Natural killer cell (primary cell): ENCODE measurements at regions not wholly inside any gene's neighbourhood (a gene's known extent, or its start where the extent isn't known, plus 50 kb on each side); places are given as distances from the start of the nearest gene placed in this dataset.

Experiments used
- ATAC-seq, 3 donors: fragments of 150-1000 bp in 2 of 3; fragments of 200-7000 bp in 1 of 3; cut with Tn5 transposase; 1 replicate in 1 of 3; 2 replicates in 2 of 3; pipeline ENCODE4 v1.10.0; 2021; ENCODE audit warnings: mild to moderate bottlenecking in 2 of 3, moderate library complexity in 2 of 3
- DNase-seq, 2 donors: peaks; one replicate each; pipeline versions ENCODE4 v3.0.0 to v3.0.0-alpha.2; 2013 to 2021; ENCODE audit warnings: mixed read lengths in 1 of 2
- H3K27ac ChIP-seq: one replicate; pipeline ENCODE4 v1.5.1; 2013; ENCODE audit warnings: mild to moderate bottlenecking, low read length
- H3K27me3 ChIP-seq: one replicate; pipeline ENCODE4 v1.6.1; 2013; ENCODE audit warnings: low read length; ENCODE audit not compliant: control insufficient read depth, insufficient read depth
- H3K36me3 ChIP-seq: one replicate; pipeline ENCODE4 v1.6.1; 2013; ENCODE audit warnings: low read length; ENCODE audit not compliant: control insufficient read depth, insufficient read depth
- H3K4me1 ChIP-seq: one replicate; pipeline ENCODE4 v1.6.1; 2013; ENCODE audit warnings: low read length; ENCODE audit not compliant: control insufficient read depth, insufficient read depth
- H3K4me3 ChIP-seq: one replicate; pipeline ENCODE4 v1.5.1; 2013; ENCODE audit warnings: low read length
- H3K9me3 ChIP-seq: one replicate; pipeline ENCODE4 v1.6.1; 2013; ENCODE audit warnings: low read length; ENCODE audit not compliant: control insufficient read depth, insufficient read depth
- H3K27ac Mint-ChIP-seq, 2 donors: one replicate each; pipeline ENCODE4 v1.8.0; 2022; ENCODE audit warnings: mild to moderate bottlenecking in 2 of 2, mixed read lengths in 2 of 2, moderate library complexity in 1 of 2
- H3K27me3 Mint-ChIP-seq, 2 donors: one replicate each; pipeline ENCODE4 v1.8.0; 2022; ENCODE audit warnings: low read depth in 2 of 2, mixed read lengths in 2 of 2
- H3K36me3 Mint-ChIP-seq: one replicate; pipeline ENCODE4 v1.8.0; 2022; ENCODE audit warnings: mixed read lengths
- H3K4me1 Mint-ChIP-seq, 2 donors: one replicate each; pipeline ENCODE4 v1.8.0; 2022; ENCODE audit warnings: mixed read lengths in 2 of 2
- H3K4me3 Mint-ChIP-seq: one replicate; pipeline ENCODE4 v1.8.0; 2022; ENCODE audit warnings: mild to moderate bottlenecking, moderate library complexity, mixed read lengths
- H3K9me3 Mint-ChIP-seq, 2 donors: one replicate each; pipeline ENCODE4 v1.8.0; 2022; ENCODE audit warnings: mixed read lengths in 2 of 2
- CTCF ChIP-seq: fragments of 200-600 bp; IDR thresholded peaks from one replicate; pipeline ENCODE4 v1.8.0; 2022; ENCODE audit warnings: antibody characterized with exemption
- WGBS: methylation state at CpG from one replicate; pipeline ENCODE4 v1.1.7; 2013; ENCODE audit warnings: missing lambda C conversion rate; ENCODE audit not compliant: insufficient coverage; 5-methylcytosine and 5-hydroxymethylcytosine counted together
- intact Hi-C: fragments of 100-400 bp; cut with micrococcal nuclease; formaldehyde crosslinking; loops from one replicate; pipeline ENCODE4 v1.14.2; 2022

DNA sequence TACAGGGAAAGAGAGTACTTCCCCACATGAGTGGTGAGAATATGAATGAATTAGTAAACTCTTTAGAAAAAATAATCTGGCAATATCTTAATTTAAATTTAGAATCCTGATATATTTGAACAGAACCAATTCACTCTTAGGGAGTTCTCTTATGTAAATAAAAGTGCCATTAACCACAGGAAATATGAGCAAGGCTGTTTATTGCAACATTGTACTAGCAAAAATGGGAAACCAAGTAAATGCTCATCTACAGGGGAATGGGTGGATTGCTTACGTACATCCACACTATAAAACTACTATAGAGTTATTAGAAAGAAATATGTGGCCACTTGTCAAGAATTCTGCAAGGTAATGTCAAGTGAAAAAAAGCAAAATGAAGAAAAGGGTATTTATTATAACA, 274.5 kb downstream of the TLE1 start:
- intact Hi-C loops, result no loop called here
- TF ChIP-seq CTCF, result no peak
- H3K27me3 Mint-ChIP-seq, result no peaks in the 10 kb centered on the region
- H3K27ac Mint-ChIP-seq, result no peak overlapping the region
- DNase-seq (no peak), ATAC-seq (no peak)
- Histone ChIP-seq H3K4me3 (no peak overlapping the region), H3K27ac (no peak overlapping the region), H3K27me3 (no peaks in the 10 kb centered on the region), H3K4me1 (no peaks in the 10 kb centered on the region), H3K36me3 (no peaks in the 10 kb centered on the region), H3K9me3 (no peaks in the 10 kb centered on the region)
- no peaks in the 10 kb centered on the region for H3K4me1 Mint-ChIP-seq
- no peak overlapping the region for H3K4me3 Mint-ChIP-seq
- whole genome bisulfite sequencing, result no CpG with 5 or more reads among the region's 1 CpG
- no peaks in the 10 kb centered on the region for H3K36me3 Mint-ChIP-seq
- no peaks in the 10 kb centered on the region for H3K9me3 Mint-ChIP-seq

DNA sequence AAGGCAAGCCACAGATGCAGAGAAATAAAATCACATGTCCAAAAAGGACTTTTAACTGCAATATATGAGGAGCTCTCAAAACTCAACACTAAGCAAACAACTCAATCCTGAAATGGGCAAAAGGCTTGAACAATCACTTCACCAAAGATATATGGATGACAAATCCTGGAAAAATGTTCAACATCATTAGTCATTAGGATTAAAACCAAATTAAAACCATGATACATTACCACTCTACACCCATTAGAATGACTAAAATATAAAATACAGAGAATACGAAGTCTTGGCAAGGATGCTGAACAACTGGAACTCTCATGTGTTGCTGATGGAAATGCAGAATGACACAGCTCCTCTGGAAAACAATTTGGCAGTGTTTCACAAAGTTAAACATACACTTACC, 277.4 kb downstream of the TLE1 start:
- H3K4me1 Mint-ChIP-seq, result no peaks in the 10 kb centered on the region
- Histone ChIP-seq H3K4me3 (no peak overlapping the region), H3K27me3 (no peaks in the 10 kb centered on the region), H3K9me3 (no peaks in the 10 kb centered on the region), H3K27ac (no peak overlapping the region), H3K36me3 (no peaks in the 10 kb centered on the region), H3K4me1 (no peaks in the 10 kb centered on the region)
- no peak overlapping the region for H3K27ac Mint-ChIP-seq
- no peaks in the 10 kb centered on the region for H3K27me3 Mint-ChIP-seq
- no peak for TF ChIP-seq CTCF
- intact Hi-C loops, result no loop called here
- WGBS, result 100% methylated on average over 1 of the region's 1 CpG
- H3K9me3 Mint-ChIP-seq, result no peaks in the 10 kb centered on the region
- no peaks in the 10 kb centered on the region for H3K36me3 Mint-ChIP-seq
- ATAC-seq (no peak), DNase-seq (no peak)
- H3K4me3 Mint-ChIP-seq, result no peak overlapping the region

GRCh38 chr9:81410201-81410600, 279.1 kb downstream of the TLE1 start:
- Histone ChIP-seq H3K27ac (no peak overlapping the region), H3K4me1 (no peaks in the 10 kb centered on the region), H3K9me3 (no peaks in the 10 kb centered on the region), H3K36me3 (no peaks in the 10 kb centered on the region), H3K4me3 (no peak overlapping the region), H3K27me3 (no peaks in the 10 kb centered on the region)
- 74% methylated on average over 4 of the region's 4 CpGs for whole genome bisulfite sequencing
- H3K4me1 Mint-ChIP-seq, result no peaks in the 10 kb centered on the region
- intact Hi-C loops, result no loop called here
- no peaks in the 10 kb centered on the region for H3K9me3 Mint-ChIP-seq
- H3K27ac Mint-ChIP-seq, result no peak overlapping the region
- no peak overlapping the region for H3K4me3 Mint-ChIP-seq
- no peak for ATAC-seq
- no peak for TF ChIP-seq CTCF
- no peak for DNase-seq
- no peaks in the 10 kb centered on the region for H3K36me3 Mint-ChIP-seq
- H3K27me3 Mint-ChIP-seq, result no peaks in the 10 kb centered on the region

DNA sequence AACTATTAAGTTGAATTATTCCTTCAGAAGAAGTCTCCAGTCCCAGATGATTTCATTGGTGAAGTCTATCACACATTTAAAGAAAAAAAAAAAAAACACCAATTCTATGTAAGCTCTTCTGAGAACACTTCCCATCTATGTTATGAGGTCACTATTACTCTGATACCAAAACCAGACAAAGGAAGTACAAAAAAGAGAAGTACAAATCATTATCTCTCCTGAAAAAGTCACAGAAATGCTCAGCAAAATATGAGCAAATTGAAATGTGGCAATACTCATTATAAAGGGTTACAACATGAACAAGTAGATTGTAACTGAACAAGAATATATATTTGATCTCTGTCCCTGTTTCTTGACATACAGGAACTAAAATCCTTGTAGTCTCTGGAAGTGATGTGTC, 280.4 kb downstream of the TLE1 start:
- H3K4me3 Mint-ChIP-seq, result no peak overlapping the region
- Histone ChIP-seq H3K27me3 (no peaks in the 10 kb centered on the region), H3K36me3 (no peaks in the 10 kb centered on the region), H3K27ac (no peak overlapping the region), H3K4me1 (no peaks in the 10 kb centered on the region), H3K9me3 (no peaks in the 10 kb centered on the region), H3K4me3 (no peak overlapping the region)
- ATAC-seq, result no peak
- H3K27ac Mint-ChIP-seq, result no peak overlapping the region
- no peaks in the 10 kb centered on the region for H3K36me3 Mint-ChIP-seq
- DNase-seq, result no peak
- H3K4me1 Mint-ChIP-seq, result no peaks in the 10 kb centered on the region
- no peak for TF ChIP-seq CTCF
- intact Hi-C loops, result no loop called here
- H3K27me3 Mint-ChIP-seq, result peaks cover 3 to 8% of the 10 kb centered on the region in 2 donors
- H3K9me3 Mint-ChIP-seq, result peaks cover 3 to 4% of the 10 kb centered on the region in 2 donors
